Skeletal muscle cell (primary cell): ENCODE measurements at regions not wholly inside any gene's neighbourhood (a gene's known extent, or its start where the extent isn't known, plus 50 kb on each side); places are given as distances from the start of the nearest gene placed in this dataset.

ENCODE experiments used
- DNase-seq: peaks from one replicate; pipeline ENCODE4 v3.0.0-alpha.2; 2010; ENCODE audit warnings: low read depth
- H3K4me3 ChIP-seq: 2 replicates; pipeline ENCODE4 v1.5.1; 2011; ENCODE audit warnings: low read depth, mild to moderate bottlenecking, control low read depth, low read length, moderate library complexity

- DNase-seq, result no peak
- no peak overlapping the region for H3K4me3 ChIP-seq
Measured at GRCh38 chr1:29985606-29985945, 737.8 kb downstream of the MATN1 start.

GRCh38 chr1:29984862-29985605 lies 738.4 kb downstream of the MATN1 start:
- no peak overlapping the region for H3K4me3 ChIP-seq
- DNase-seq, result no peak

GRCh38 chr1:29984166-29984861 lies 739.1 kb downstream of the MATN1 start:
- H3K4me3 ChIP-seq, result no peak overlapping the region
- no peak for DNase-seq

- DNase-seq, result no peak
Measured at GRCh38 chr1:29983321-29983720, 740.1 kb downstream of the MATN1 start.

GRCh38 chr1:29981586-29982239 lies 741.7 kb downstream of the MATN1 start:
- DNase-seq, result no peak
- no peak overlapping the region for H3K4me3 ChIP-seq

More at GRCh38 chr1:29983321-29983720, 740.1 kb downstream of the MATN1 start:
- no peak overlapping the region for H3K4me3 ChIP-seq

- no peak overlapping the region for H3K4me3 ChIP-seq
- DNase-seq, result no peak
Measured at GRCh38 chr1:29977550-29977949, 741.2 kb downstream of the PTPRU start.

GRCh38 chr1:29975036-29975694 lies 738.8 kb downstream of the PTPRU start:
- DNase-seq, result peak; percentile 5
- no peak overlapping the region for H3K4me3 ChIP-seq

- H3K4me3 ChIP-seq, result no peak overlapping the region
- DNase-seq, result peak; percentile 28
Measured at GRCh38 chr1:29974316-29974724, 738.0 kb downstream of the PTPRU start.

- no peak overlapping the region for H3K4me3 ChIP-seq
- DNase-seq, result no peak
Measured at GRCh38 chr1:29973406-29973805, 737.1 kb downstream of the PTPRU start.

- DNase-seq, result no peak
- no peak overlapping the region for H3K4me3 ChIP-seq
Measured at GRCh38 chr1:29972421-29973053, 736.2 kb downstream of the PTPRU start.

- no peak overlapping the region for H3K4me3 ChIP-seq
- DNase-seq, result no peak
Measured at GRCh38 chr1:29971703-29972102, 735.4 kb downstream of the PTPRU start.

GRCh38 chr1:29970747-29971325 lies 734.5 kb downstream of the PTPRU start:
- DNase-seq, result no peak
- no peak overlapping the region for H3K4me3 ChIP-seq

- no peak for DNase-seq
- H3K4me3 ChIP-seq, result no peak overlapping the region
Measured at GRCh38 chr1:29969576-29969975, 733.3 kb downstream of the PTPRU start.

GRCh38 chr1:29967261-29967660 lies 730.9 kb downstream of the PTPRU start:
- DNase-seq, result no peak
- no peak overlapping the region for H3K4me3 ChIP-seq

- no peak overlapping the region for H3K4me3 ChIP-seq
- no peak for DNase-seq
Measured at GRCh38 chr1:29966526-29967045, 730.3 kb downstream of the PTPRU start.

GRCh38 chr1:29964718-29965533 lies 728.6 kb downstream of the PTPRU start:
- no peak for DNase-seq
- no peak overlapping the region for H3K4me3 ChIP-seq

GRCh38 chr1:29963946-29964345 lies 727.6 kb downstream of the PTPRU start:
- DNase-seq, result no peak
- H3K4me3 ChIP-seq, result no peak overlapping the region

GRCh38 chr1:29962831-29963247 lies 726.5 kb downstream of the PTPRU start:
- no peak overlapping the region for H3K4me3 ChIP-seq
- no peak for DNase-seq
